HG02610 (cell line): ENCODE measurements at regions not wholly inside any gene's neighbourhood (a gene's known extent, or its start where the extent isn't known, plus 50 kb on each side); places are given as distances from the start of the nearest gene placed in this dataset.
"Not testable (repeated sequence)": the region's sequence is repeated elsewhere in the genome, so short reads cannot be mapped to it uniquely, and the experiment has no call there.

Experiments used
- ATAC-seq: cut with Tn5 transposase; IDR thresholded peaks from one replicate; pipeline ENCODE4 v1.9.1; 2021; ENCODE audit warnings: mild to moderate bottlenecking, moderate library complexity; ENCODE audit not compliant: unreplicated experiment

- no peak for ATAC-seq
Observed at GRCh38 chr18:22728016-22728415, 205.1 kb upstream of the RBBP8 start.

- no peak for ATAC-seq
Observed at GRCh38 chr18:22728481-22729105, 204.5 kb upstream of the RBBP8 start.

- no peak for ATAC-seq
Observed at GRCh38 chr18:22731398-22731797, 201.7 kb upstream of the RBBP8 start.

- no peak for ATAC-seq
Observed at GRCh38 chr18:22734105-22734661, 198.9 kb upstream of the RBBP8 start.

GRCh38 chr18:22734791-22735627 lies 198.1 kb upstream of the RBBP8 start:
- ATAC-seq, result no peak

- no peak for ATAC-seq
Observed at GRCh38 chr18:22737054-22737453, 196.1 kb upstream of the RBBP8 start.

GRCh38 chr18:22739061-22739642 lies 194.0 kb upstream of the RBBP8 start:
- no peak for ATAC-seq

GRCh38 chr18:22739789-22740188 lies 193.3 kb upstream of the RBBP8 start:
- ATAC-seq, result no peak

- ATAC-seq, result no peak
Observed at GRCh38 chr18:22741318-22741717, 191.8 kb upstream of the RBBP8 start.

GRCh38 chr18:22742409-22742808 lies 190.7 kb upstream of the RBBP8 start:
- ATAC-seq, result no peak

GRCh38 chr18:22745966-22746365 lies 187.2 kb upstream of the RBBP8 start:
- ATAC-seq, result no peak

- no peak for ATAC-seq
Observed at GRCh38 chr18:22752014-22752413, 181.1 kb upstream of the RBBP8 start.

- ATAC-seq, result no peak
Observed at GRCh38 chr18:22753130-22753831, 179.8 kb upstream of the RBBP8 start.

- not testable (repeated sequence) for ATAC-seq
Observed at GRCh38 chr18:22764005-22764404, 169.1 kb upstream of the RBBP8 start.

- ATAC-seq, result no peak
Observed at GRCh38 chr18:22765896-22766295, 167.2 kb upstream of the RBBP8 start.

GRCh38 chr18:22767653-22768052 lies 165.5 kb upstream of the RBBP8 start:
- ATAC-seq, result no peak

GRCh38 chr18:22773944-22774343 lies 159.2 kb upstream of the RBBP8 start:
- no peak for ATAC-seq

GRCh38 chr18:22778996-22779395 lies 154.1 kb upstream of the RBBP8 start:
- no peak for ATAC-seq

GRCh38 chr18:22783245-22783644 lies 149.9 kb upstream of the RBBP8 start:
- ATAC-seq, result no peak

- ATAC-seq, result no peak
Observed at GRCh38 chr18:22783662-22784076, 149.5 kb upstream of the RBBP8 start.

GRCh38 chr18:22789052-22789451 lies 144.1 kb upstream of the RBBP8 start:
- ATAC-seq, result no peak
